ENCODE measurements at regions not wholly inside any gene's neighbourhood (a gene's known extent, or its start where the extent isn't known, plus 50 kb on each side); places are given as distances from the start of the nearest gene placed in this dataset.
"Not testable (repeated sequence)": the region's sequence is repeated elsewhere in the genome, so short reads cannot be mapped to it uniquely, and the experiment has no call there.

GRCh38 chr10:34957531-34957930, 132.6 kb downstream of the CUL2 start:
- DNase-seq, result no peak

DNA sequence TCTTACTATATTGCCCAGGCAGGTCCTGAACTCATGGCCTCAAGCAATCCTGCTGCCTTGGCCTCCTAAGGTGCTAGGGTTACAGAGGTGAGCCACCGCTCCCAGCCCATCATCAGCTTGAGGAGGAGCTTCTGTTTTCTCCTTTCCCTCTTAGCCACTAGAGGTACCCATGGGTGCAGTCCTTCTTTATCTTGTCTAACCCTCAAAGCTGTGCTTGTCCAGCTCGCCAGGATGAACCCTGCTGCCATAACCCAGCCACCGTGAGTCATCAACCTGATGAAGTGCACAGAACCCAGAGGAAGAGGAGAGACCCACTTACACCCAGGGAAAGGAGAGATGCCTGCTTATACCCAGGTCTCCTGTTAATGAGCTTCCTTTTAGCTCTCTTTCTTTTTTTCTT, 133.4 kb downstream of the CUL2 start:
- DNase-seq, result no peak

GRCh38 chr10:34955391-34955790, 134.8 kb downstream of the CUL2 start:
- DNase-seq, result no peak

- DNase-seq, result peak; percentile 90
Observed at GRCh38 chr10:34954142-34954541, 136.0 kb downstream of the CUL2 start.

DNA sequence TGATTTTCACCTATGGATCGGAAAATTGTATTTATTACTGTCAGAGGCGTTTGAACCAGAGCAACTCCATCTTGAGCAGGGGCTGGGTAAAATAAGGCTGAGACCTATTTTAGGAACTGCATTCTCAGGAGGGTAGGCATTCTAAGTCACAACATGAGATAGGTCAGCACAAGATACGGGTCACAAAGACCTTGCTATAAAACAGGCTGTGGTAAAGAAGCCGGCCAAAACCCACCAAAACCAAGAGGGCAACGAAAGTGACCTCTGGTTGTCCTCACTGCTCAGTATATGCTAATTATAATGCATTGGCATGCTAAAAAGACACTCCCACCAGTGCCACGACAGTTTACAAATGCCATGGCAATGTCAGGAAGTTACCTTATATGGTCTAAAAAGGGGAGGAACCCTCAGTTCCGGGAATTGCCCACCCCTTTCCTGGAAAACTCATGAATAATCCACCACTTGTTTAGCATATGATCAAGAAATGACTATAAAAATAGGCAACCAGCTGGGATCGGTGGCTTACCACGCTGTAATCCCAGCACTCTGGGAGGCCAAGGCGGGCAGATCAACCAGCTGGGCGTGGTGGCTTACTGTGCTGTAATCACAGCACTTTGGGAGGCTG, 136.3 kb upstream of the PARD3 start:
- not testable (repeated sequence) for DNase-seq

- DNase-seq, result not testable (repeated sequence)
Observed at GRCh38 chr10:34945951-34946522, 130.9 kb upstream of the PARD3 start.

DNA sequence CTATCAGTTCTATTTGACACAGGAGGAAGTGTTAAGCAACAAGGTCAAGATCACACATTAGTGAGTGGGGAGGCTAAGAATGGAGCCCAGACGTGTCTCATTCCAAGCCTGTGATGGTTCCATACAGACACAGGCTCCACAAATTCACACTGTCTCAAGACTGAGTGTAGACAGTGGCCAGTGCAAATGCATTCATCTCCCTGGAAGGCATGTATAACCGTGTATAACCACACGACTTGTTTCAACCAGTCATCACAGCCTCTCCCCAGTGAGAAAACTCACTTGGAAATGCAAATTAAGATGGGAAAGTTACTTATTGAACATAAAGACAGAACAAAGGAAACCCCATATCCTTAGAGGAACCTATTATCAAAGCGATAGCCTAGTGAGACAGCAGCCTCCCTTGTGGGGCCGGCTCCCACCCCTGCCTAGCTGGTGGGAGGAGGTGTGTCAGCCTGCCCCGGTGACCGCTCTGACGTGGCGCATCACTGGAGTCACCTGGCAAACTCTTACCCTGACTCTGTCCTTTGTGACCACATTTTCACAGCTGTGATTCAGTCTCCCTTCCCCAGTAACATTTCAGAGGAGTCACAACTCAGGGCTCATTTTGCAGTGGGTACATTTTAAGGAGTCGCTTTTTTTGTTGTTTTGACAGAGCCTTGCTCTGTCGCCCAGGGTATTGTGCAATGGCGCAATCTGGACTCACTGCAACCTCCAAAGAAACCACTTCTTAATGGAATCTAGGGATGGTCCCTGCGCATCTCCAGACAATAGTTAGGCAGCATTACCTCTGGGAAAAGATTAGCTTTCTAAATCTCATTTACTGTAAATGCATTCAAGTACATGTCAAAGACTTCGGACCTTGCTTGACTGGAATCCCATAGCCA, 126.6 kb upstream of the PARD3 start:
- DNase-seq, result no peak

DNA sequence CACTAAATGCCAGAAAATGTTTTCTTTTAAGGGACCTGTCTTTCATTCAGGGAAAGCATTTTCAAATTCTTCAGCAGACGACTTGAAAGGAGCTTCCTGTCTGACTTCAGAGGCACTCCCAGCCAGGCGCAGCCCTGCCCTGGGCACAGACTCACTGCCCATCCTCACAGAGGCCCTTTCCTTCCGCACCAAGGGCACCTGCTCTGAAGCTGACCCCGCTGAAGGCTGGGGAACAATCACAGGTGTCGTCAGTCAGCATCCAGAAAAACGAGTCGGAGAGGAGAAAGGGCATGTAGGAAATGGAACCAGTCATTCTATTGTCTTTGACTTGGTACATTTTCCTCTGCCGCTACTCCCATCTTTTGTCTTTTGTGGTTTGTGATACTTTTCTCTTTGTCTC, 125.3 kb upstream of the PARD3 start:
- DNase-seq, result no peak

- no peak for DNase-seq
Observed at GRCh38 chr10:34938399-34938670, 123.2 kb upstream of the PARD3 start.

DNA sequence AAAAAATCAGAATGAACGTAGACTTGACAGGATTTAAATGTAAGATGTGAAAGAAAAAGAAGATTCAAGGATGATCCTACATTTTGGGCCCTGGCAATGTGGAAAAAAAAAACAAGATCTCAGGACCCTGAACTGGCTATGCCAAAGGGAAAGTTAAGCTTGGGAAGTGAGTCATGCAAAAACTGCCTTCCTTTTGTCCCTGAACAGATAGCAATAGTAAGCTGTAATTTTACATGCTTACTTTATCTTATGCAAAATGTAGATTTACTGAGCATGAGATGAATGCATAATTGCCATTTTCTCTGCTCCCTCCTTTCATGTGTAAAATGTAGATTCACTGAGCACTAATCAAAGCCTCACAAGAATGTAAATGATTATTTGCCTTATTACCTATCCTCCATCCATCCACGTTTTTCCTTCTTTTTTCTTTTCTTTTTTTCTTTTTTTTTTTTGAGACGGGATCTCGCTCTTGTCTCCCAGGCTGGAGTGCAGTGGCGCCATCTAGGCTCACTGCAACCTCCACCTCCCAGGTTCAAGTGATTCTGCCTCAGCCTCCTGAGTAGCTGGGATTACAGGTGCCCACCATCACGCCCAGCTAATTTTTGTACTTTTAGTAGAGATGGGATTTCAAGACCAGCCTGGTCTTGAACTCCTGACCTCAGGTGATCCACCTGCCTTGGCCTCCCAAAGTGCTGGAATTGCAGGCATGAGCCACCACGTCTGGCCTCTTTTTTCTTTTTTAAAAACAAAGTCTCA, 122.7 kb upstream of the PARD3 start:
- not testable (repeated sequence) for DNase-seq

DNA sequence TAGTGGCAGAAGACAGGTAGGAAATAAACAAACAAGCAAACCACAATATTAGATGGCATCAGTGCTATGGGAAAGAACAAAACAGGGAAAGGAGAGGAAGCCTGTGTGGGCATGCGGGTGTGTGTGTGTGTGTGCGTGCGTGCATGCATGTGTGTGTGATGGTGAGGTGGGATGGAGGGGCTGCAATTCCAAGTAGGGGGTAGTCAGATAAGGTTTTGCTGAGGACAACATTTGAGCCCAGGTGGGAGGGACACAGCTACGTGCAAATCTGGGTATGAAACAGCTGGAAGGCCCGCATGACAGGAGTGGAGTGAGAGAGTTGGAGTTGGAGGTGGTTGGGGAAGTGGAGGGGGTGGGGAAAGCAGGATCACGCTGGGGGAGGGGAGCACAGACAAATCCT, 121.0 kb upstream of the PARD3 start:
- no peak for DNase-seq

- DNase-seq, result peak; percentile 74
Observed at GRCh38 chr10:34933676-34934075, 118.6 kb upstream of the PARD3 start.

DNA sequence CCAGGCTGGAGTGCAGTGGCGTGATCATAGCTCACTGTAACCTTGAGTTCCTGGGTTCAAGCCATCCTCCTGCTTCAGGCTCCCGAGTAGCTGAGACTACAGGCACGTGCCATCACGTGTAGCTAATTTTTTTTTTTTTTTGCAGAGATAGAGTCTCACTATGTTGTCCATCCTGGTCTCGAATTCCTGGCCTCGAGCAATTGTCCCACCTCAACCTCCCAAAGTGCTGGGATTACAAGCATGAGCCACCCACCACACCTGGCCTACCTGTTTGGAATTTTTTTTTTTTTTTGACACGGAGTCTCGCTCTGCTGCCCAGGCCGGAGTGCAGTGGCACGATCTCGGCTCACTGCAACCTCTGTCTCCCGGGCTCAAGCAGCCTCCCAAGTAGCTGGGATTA, 117.1 kb upstream of the PARD3 start:
- DNase-seq, result no peak

DNA sequence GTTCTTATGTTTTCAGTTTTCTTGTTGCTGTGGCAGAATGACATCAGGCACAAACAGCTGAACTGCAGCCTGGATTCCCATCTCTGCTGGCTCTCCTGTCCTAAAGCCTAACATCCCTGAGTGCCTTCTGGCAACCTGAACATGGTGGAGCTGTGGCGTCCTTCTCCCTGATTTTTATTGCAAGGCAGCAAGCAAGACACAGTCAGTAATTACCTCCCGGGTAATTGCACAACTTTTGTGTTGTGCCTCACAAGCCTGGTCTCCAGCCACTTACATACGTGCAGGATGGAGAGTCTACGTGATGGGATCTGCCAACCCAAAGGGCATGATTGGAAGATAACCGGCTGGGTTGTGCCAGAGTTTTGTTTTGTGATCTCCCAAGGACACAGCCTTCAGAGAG, 116.1 kb upstream of the PARD3 start:
- DNase-seq, result no peak

GRCh38 chr10:34922138-34922537, 107.0 kb upstream of the PARD3 start:
- peak; percentile 76 for DNase-seq

DNA sequence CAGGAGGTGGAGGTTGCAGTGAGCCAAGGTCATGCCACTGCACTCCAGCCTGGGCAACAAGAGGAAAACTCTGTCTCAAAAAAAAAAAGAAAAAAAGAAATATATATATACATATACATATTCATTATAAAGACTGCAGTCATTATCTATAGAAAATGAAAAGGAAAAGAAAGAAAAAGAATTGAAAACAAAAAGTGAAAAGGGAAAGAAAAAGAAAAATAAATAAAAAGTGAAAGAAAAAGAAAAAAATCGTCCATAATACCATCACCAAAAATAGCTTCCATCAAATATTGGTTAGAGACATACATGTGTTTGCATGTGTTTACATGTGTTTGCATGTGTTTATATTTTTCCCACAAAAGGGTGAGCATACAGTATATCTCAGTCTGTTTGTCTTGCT, 105.5 kb upstream of the PARD3 start:
- no peak for DNase-seq

DNA sequence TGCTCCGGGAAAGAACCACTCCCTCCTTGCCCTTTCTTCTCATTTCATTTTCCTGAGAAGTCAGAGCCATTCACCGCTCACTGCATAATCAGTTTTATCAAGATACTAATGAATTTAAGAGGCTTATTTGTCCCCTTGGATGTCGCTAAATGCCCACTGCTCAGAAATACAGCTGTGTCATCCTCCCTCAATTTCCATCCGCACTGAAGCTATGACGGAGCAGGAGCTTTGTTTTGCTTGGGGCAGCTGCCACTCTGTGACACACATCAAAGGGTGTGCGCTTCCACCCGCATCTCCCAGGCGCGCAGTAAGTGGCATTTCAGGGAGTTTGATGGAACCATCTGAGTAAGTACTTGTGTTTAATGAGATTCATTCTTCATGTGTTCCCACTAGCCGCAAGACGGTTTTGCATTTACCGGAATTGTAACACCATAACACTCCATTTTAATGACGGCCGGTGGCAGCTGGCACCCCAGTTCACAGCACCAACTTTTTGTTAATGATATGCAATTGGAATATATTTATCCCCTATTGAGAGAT, 103.8 kb upstream of the PARD3 start:
- no peak for DNase-seq

DNA sequence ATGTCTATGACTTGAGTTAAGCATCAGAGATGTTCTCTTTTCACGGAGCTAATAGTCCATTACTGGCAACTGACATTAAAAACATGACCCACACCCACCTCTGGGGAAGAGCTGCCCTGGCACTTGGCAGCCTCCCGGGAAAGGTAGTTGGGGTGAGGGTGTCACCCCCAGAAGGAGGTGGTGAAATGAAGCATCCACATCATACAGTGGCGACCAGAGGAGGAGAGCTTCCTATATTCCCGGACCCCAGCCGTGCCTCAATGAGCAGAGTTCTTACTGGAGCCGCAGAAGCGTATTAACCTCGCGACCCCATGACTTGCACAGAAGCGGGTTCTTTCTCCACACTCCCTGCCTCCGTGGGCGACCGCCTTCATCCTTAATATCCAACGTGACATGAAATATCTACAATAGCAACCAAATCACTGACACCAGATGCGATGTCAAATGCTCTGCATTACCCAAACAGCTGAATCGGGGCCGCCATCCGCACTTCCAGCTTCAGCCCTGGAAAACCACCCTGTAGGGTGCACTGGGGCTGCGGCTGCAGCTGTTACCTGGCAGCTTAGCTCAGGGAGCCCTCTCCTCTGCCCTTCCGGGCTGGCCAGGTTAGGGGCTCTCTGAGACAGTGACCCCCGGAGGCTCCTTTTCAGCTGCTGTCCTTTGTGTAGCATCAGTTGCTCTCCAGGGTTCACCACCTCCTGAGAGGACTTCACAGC, 103.1 kb upstream of the PARD3 start:
- DNase-seq, result no peak

DNA sequence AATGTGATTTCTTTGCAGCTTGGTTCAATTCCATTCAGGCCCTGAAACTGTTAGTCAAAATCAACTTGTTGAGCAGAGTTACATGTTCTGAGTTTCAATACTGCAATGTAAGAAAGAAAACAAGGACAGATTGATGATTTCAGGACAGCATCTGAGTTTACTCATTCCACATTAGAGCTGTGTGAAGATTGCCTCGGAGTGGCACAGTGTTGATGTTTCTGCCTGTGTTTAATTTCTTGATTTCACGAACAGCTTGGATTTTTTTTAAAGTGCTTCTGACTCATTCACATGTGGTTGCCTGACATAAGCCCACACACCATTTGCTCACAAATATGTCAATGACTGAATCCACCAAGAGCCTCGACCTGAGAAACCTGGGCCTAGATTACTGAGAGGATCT, 101.2 kb upstream of the PARD3 start:
- DNase-seq, result no peak

GRCh38 chr10:34912771-34913170, 97.7 kb upstream of the PARD3 start:
- peak; percentile 12 for DNase-seq

DNA sequence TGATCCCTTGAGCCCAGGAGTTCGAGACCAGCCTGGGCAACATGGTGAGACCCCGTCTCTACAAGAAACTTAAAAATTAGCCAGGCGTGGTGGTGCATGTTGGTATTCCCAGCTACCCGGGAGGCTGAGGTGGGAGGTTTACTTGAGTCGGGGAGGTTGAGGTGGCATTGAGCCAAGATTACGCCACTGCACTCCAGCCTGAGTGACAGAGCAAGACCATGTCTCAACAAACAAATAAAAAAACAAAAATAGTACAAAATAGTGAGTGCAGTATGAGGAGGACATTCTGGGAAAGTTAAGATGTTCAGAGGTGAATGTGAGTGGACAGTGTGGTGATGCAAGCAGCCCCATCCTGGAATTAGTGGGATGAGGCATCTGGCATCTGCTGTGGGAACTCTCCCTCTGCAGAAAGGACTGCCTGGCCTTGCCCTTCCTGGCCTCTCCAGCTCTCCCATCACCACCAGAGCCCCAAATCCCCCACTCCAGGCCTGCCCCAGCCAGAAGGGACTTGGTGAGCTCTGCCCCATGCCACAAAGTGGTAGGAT, 96.6 kb upstream of the PARD3 start:
- DNase-seq, result peak; percentile 46

GRCh38 chr10:34908481-34908880, 93.4 kb upstream of the PARD3 start:
- DNase-seq, result peak; percentile 49
